MM.1S (cell line): ENCODE measurements at regions not wholly inside any gene's neighbourhood (a gene's known extent, or its start where the extent isn't known, plus 50 kb on each side); places are given as distances from the start of the nearest gene placed in this dataset.

ENCODE experiments used
- EZH2 ChIP-seq: fragments of 300-600 bp; sonication (generic); optimal IDR thresholded peaks from 2 replicates; pipeline ENCODE3; 2017; ENCODE audit warnings: low read depth, mild to moderate bottlenecking, antibody characterized with exemption, low read length, mixed read lengths
- EZH2phosphoT487 ChIP-seq: fragments of 300-600 bp; sonication (generic); IDR thresholded peaks from 2 replicates; pipeline ENCODE4 v1.6.1; 2018; ENCODE audit warnings: antibody characterized with exemption, low read length
- TF ChIP-seq, protein P1 (sequence below): fragments of 300-600 bp; sonication (generic); IDR thresholded peaks from 2 replicates; pipeline ENCODE4 v1.5.1; 2016; ENCODE audit warnings: antibody characterized with exemption, low read length, mixed read lengths

DNA sequence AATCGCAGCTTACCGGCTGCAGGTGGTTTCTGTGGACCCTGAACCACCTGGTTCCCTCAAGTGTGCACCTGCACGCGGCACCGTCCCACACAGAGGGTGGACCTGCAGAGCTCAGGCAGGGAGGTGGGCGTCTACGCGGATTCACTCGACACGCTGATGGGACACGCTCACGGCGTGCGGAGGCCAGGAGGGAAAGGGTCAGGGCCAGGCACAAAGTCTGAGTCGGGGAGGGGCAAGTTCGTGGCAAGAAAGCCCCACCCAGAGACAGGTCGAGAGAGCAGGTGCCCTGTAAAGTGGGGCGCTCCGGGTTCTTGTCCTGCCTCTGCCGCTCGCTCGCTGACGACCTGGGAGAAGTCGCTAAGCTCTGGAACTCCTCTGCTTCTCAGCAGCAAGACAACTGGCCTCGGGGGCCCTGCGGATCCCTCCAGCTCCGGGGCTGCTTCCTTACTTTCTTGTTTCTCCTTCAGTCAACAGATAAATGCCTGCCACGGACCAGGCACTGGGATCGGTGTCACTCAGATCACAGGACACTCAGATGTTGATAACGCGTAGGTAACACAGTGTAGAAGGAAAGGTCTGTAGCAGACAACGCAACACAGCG lies 72.4 kb upstream of the NUP50 start:
- TF ChIP-seq, protein P1, sequence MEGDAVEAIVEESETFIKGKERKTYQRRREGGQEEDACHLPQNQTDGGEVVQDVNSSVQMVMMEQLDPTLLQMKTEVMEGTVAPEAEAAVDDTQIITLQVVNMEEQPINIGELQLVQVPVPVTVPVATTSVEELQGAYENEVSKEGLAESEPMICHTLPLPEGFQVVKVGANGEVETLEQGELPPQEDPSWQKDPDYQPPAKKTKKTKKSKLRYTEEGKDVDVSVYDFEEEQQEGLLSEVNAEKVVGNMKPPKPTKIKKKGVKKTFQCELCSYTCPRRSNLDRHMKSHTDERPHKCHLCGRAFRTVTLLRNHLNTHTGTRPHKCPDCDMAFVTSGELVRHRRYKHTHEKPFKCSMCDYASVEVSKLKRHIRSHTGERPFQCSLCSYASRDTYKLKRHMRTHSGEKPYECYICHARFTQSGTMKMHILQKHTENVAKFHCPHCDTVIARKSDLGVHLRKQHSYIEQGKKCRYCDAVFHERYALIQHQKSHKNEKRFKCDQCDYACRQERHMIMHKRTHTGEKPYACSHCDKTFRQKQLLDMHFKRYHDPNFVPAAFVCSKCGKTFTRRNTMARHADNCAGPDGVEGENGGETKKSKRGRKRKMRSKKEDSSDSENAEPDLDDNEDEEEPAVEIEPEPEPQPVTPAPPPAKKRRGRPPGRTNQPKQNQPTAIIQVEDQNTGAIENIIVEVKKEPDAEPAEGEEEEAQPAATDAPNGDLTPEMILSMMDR: no peak
- TF ChIP-seq EZH2 (no peak), EZH2phosphoT487 (no peak)
